ENCODE measurements at regions not wholly inside any gene's neighbourhood (a gene's known extent, or its start where the extent isn't known, plus 50 kb on each side); places are given as distances from the start of the nearest gene placed in this dataset.

DNA sequence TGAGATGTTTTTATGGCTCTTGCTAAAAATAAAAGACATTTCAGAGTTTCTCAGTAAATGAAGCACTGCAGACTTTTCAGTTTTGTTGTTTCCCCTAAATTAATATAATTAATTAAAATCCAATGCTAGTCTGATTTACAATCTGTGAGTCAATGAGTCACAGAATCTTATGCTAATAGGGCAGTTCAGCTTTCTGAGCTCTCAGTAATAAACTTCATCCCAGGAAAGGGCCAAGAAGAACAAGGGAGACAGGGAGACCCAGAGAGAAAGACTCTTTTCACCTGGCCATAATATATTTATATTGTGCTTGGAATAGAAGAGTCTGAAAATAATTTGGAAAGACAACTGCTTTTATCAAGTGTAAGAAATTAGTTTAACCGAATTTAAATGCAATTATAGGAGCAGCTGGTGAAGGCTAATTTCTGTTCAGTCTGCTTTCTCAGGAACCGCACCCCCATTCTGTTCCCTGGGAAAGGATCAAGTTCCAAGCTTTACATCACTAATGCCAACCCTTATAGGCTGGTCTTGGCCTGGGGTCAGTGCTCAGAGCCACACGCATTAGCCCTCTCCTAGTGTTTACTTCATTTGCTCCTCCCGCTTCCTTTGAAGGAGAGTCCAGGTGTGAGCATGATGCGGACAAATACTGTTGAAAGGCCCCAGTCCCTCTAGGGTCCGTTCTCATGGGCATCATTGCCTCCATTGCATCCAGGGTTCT lies 145.6 kb downstream of the ZBTB18 start:
- no peak overlapping the region for H3K4me3 ChIP-seq (ENCODE audit: insufficient read depth, low read depth, low read length)
- H3K36me3 ChIP-seq (replicated peaks; ENCODE audit: control insufficient read depth, insufficient read depth, low read length): no peaks in the 10 kb centered on the region
- no peak for DNase-seq
- no peaks in the 10 kb centered on the region for H3K27me3 ChIP-seq (ENCODE audit: control insufficient read depth, insufficient read depth, low read length)

DNA sequence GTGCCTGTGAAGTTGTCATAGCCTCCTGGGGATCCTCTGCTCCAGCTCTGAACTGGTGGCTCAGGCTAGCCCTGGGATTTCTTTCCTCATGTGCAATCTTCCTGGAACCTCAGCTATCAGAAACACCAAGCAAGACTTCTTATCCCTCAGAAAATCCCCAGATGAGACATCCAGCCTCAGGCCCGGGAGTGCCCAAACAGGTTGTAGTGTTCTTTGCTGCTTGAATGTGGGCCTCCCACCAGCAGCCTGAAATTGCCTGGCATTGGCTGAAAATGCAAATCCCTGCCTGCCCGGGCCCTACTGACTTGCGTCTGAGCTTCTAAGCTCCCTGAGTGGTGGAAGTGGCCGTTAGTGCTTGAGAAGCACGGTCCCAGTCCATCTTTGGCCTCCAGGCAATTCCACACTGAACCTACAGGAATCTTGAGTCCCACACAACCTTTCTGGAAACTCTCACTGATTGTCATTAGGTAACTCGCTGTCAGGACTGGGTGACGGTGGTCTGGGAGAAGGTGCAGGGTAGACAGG lies 146.8 kb downstream of the ZBTB18 start:
- Histone ChIP-seq H3K36me3 (replicated peaks; ENCODE audit: control insufficient read depth, insufficient read depth, low read length) (no peaks in the 10 kb centered on the region), H3K4me3 (ENCODE audit: insufficient read depth, low read depth, low read length) (no peak overlapping the region)

DNA sequence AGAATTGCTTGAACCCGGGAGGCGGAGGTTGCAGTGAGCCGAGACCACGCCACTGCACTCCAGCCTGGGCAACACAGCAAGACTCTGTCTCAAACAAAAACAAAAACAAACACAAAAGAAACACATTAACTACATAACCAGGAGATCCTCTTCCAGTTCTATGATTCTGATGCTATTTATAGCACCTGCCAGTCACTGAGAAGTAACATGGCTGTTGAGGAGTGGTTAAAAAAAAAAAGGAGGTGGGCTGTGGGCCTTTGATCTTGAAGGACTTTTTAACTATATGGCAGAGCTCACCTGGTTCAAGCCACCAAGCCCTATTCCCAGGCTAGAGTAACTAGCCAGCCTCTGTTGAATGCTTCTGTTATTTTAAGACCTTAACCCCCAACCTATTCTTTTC lies 148.8 kb downstream of the ZBTB18 start:
- Histone ChIP-seq H3K36me3 (replicated peaks; ENCODE audit: control insufficient read depth, insufficient read depth, low read length) (no peaks in the 10 kb centered on the region), H3K4me3 (ENCODE audit: insufficient read depth, low read depth, low read length) (no peak overlapping the region), H3K27me3 (ENCODE audit: control insufficient read depth, insufficient read depth, low read length) (no peaks in the 10 kb centered on the region; the same call in 1 of the 2 replicates)
- no peak for DNase-seq

More for the DNA sequence above, 146.8 kb downstream of the ZBTB18 start:
- no peak for DNase-seq
- H3K27me3 ChIP-seq (ENCODE audit: control insufficient read depth, insufficient read depth, low read length): no peaks in the 10 kb centered on the region; the same call in 1 of the 2 replicates

DNA sequence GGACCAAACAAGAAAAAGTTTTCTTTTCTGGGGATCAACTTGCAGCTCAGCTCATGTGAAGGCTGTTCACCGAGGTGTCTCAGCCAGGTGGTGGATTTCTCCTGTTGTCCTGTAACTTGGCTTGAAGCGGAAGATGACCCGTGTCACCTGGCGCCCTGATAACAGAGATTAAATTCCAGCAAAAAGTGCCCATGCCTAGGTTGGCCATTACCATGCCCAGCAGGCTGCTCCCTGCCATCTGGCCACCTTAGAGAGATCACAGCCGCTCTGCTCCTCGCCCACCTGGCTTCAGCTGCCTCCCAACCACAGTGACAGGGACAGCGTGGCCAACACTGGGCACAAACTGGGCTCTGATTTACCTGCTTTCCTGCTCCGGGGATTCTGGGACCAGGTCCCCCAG lies 149.5 kb downstream of the ZBTB18 start:
- no peak for DNase-seq
- no peak overlapping the region for H3K4me3 ChIP-seq (ENCODE audit: insufficient read depth, low read depth, low read length)

DNA sequence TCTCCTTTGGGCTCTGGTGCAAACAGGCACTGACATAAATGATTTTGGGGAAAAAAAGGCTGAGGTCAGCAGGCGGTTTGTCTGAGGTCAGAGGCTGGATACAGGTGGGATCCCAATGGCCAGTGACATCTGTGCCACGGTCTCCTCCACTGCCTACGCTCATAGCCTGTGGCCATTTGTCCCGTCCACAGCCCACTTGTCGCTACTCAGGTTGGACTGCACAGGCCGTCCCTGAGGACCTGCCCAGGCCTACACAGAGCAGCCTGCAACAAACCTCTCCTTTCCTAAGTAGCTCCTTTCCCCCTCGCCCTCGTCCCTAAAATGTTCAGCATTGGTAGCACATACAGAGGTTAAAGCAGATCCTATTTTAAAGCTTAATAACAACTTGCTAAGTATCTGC lies 150.7 kb downstream of the ZBTB18 start:
- no peaks in the 10 kb centered on the region; the same call in 1 of the 2 replicates for H3K27me3 ChIP-seq (ENCODE audit: control insufficient read depth, insufficient read depth, low read length)
- H3K36me3 ChIP-seq (replicated peaks; ENCODE audit: control insufficient read depth, insufficient read depth, low read length): no peaks in the 10 kb centered on the region
- DNase-seq: no peak
- H3K4me3 ChIP-seq (ENCODE audit: insufficient read depth, low read depth, low read length): no peak overlapping the region

More for the DNA sequence above, 149.5 kb downstream of the ZBTB18 start:
- Histone ChIP-seq H3K27me3 (ENCODE audit: control insufficient read depth, insufficient read depth, low read length) (no peaks in the 10 kb centered on the region; the same call in 1 of the 2 replicates), H3K36me3 (replicated peaks; ENCODE audit: control insufficient read depth, insufficient read depth, low read length) (no peaks in the 10 kb centered on the region)

DNA sequence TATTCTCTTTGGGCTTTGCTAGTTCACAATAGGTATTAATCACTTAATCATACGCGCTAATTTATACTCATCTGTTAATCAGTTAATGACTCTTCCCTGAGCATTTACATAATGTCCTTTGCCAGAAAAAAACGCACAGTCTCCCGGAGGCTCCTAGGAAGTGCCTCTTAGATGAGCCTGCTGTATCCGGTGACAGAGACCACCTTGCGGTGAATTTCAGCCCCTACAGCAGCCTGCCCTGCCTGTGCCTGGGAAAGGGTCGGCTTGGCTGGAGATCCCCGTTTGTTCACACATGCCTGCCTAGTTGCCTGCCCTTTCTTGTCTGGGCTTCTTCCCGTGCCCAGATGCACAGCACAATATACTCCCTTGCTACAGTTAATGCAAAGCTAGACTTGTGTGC lies 152.9 kb downstream of the ZBTB18 start:
- H3K27me3 ChIP-seq (ENCODE audit: control insufficient read depth, insufficient read depth, low read length): no peaks in the 10 kb centered on the region; the same call in 1 of the 2 replicates
- H3K4me3 ChIP-seq (ENCODE audit: insufficient read depth, low read depth, low read length): no peak overlapping the region
- H3K36me3 ChIP-seq (replicated peaks; ENCODE audit: control insufficient read depth, insufficient read depth, low read length): no peaks in the 10 kb centered on the region
- no peak for DNase-seq

DNA sequence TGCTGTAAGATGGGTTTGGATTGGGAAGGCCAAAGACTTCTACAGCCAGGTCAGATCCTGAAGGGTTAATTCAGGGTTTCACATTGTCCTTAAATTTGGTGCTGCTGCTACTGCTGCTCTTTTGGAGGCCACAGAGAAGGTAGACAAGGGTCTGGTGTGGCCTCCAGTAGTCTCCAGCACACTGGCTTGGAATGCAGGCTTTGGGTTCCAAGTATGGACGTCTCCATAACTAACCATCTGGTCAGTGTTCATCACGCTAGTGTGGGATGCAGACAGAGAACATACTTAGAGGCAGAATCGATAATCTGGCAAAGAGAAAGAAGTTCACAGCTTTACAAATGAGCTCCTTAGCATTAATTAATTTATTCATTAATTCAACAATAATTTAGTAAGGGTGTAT lies 154.1 kb downstream of the ZBTB18 start:
- no peaks in the 10 kb centered on the region; the same call in 1 of the 2 replicates for H3K27me3 ChIP-seq (ENCODE audit: control insufficient read depth, insufficient read depth, low read length)
- DNase-seq: no peak
- H3K36me3 ChIP-seq (replicated peaks; ENCODE audit: control insufficient read depth, insufficient read depth, low read length): no peaks in the 10 kb centered on the region
- no peak overlapping the region for H3K4me3 ChIP-seq (ENCODE audit: insufficient read depth, low read depth, low read length)

DNA sequence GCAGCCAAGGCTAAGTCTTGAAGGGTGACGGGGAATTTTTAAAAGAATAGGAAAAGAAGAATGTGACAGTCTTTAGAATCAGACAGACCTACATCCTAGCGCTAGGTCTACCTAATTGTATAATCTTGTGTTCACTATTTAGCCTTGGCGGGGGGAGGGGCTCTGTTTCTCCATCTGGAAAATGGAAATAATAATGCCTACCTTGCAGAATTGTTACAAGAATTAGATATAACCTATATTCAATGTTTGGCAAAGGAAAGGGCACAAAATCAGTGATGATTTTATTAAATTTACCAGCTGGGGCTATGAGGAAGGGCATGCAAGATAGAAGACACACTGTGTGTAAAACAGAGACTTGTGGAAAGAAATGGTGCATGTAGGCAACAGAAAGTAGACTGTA lies 154.8 kb downstream of the ZBTB18 start:
- Histone ChIP-seq H3K36me3 (replicated peaks; ENCODE audit: control insufficient read depth, insufficient read depth, low read length) (no peaks in the 10 kb centered on the region), H3K4me3 (ENCODE audit: insufficient read depth, low read depth, low read length) (no peak overlapping the region), H3K27me3 (ENCODE audit: control insufficient read depth, insufficient read depth, low read length) (no peaks in the 10 kb centered on the region; the same call in 1 of the 2 replicates)
- no peak for DNase-seq

DNA sequence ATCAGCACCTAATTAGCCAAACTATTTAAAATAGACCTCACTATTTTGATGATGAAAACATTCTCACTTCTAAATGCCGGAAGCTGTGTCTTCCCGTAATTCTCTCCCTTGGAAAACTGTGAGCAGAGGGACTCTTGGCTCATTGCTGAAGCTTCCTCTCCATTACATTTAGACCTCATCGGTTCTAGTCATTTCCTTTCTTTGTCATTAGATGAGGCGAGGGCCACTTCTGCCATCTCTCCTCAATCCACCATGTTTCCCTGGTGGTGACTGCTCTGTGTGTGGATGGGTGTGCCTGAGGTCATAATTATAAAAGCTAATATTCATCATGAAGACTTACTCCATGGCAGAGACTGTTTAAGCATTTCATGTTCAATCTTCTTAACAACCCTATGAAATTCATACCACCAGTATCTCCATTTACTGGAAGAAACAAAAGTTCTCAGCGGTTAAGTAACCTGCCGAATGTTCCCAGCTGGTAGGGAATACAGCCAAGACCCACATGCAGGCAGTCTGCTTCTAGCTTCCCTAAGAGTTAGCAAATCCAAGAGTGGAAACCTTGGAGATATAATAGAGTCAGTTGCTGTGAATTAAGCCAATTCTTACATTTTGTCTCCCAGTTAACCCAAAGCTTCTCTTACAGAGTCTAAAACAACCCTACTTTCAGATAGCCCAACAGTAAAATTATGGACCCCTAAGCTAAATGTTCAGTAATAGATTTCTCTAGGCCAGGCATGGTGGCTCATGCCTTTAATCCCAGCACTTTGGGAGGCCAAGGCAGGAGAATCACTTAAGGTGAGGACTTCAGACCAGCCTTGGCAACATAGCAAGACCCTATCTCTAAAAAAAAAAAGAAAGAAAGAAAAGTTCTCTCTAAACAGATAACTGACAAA lies 156.2 kb downstream of the ZBTB18 start:
- Histone ChIP-seq H3K4me3 (ENCODE audit: insufficient read depth, low read depth, low read length) (no peak overlapping the region), H3K36me3 (replicated peaks; ENCODE audit: control insufficient read depth, insufficient read depth, low read length) (no peaks in the 10 kb centered on the region), H3K27me3 (ENCODE audit: control insufficient read depth, insufficient read depth, low read length) (no peaks in the 10 kb centered on the region; the same call in 1 of the 2 replicates)
- DNase-seq: no peak

DNA sequence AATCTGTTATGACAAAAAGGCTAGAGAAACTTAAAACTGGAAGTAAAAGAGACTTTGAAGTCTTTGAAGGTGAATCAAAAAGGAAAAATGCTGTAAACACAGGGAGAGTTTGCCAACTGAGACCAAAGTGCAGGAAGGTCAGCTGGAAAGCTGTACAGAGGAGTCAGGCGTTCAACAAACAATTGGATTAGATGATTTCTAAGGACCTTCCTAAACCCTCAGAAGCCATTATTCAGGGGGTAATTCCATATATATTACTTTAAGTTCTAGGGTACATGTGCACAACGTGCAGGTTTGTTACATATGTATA lies 156.8 kb downstream of the ZBTB18 start:
- H3K27me3 ChIP-seq (ENCODE audit: control insufficient read depth, insufficient read depth, low read length): no peaks in the 10 kb centered on the region
- H3K4me3 ChIP-seq (ENCODE audit: insufficient read depth, low read depth, low read length): no peak overlapping the region
- DNase-seq: no peak

DNA sequence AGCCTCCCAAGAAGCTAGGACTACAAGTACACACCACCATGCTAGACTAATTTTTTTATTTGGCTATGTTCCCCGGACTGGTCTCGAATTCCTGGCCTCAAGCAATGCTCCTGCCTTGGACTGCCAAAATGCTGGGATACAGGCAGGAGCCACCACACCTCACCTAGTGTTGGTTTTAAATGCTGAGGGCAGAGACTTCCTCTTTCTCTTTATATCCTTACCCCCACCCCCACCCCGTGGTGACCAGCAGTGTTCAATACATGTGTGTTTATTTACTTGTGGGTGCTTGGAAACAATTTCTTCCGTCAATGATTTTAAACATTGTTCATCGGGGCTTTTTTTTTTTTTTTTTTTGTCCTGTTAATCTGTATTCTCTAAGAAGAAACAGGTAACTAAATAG lies 158.9 kb downstream of the ZBTB18 start:
- H3K27me3 ChIP-seq (ENCODE audit: control insufficient read depth, insufficient read depth, low read length): no peaks in the 10 kb centered on the region

More for the DNA sequence above, 156.8 kb downstream of the ZBTB18 start:
- H3K36me3 ChIP-seq (replicated peaks; ENCODE audit: control insufficient read depth, insufficient read depth, low read length): no peaks in the 10 kb centered on the region

DNA sequence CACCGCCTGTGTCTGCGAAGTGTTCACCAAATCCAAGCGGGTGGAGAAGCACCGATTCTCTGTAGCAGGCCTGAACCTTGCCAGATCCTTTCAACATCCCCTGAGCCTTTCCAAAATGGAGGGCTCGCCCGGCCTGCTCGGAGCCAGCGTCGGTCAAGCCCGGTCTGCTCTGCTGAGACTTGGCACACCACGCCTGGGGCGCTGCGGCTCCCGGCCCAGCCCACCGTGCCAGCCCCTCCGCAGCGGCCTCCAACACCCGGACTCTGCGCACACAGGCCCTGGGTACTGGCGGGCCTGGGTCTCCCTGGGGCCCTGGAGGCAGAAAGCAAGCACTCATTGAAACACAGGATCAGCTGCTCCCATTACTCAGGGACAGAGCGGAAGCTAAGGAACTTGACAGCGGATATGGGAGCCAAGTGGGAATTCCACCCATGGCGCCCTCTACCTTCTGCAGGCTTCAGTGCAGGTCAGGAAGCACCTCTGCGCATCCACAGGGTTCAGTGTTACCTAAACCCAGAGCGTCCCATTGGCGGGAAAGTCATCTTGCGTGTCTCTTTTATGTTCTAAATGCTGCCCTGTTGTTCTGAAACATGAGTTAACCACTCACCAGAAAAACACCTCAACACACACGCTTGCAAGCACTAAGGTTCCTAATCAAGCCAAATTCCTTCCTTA lies 159.9 kb downstream of the ZBTB18 start:
- Histone ChIP-seq H3K27me3 (ENCODE audit: control insufficient read depth, insufficient read depth, low read length) (no peaks in the 10 kb centered on the region), H3K36me3 (replicated peaks; ENCODE audit: control insufficient read depth, insufficient read depth, low read length) (no peaks in the 10 kb centered on the region), H3K4me3 (ENCODE audit: insufficient read depth, low read depth, low read length) (no peak overlapping the region)
- DNase-seq: peak; percentile 90

More for the DNA sequence above, 158.9 kb downstream of the ZBTB18 start:
- H3K36me3 ChIP-seq (replicated peaks; ENCODE audit: control insufficient read depth, insufficient read depth, low read length): no peaks in the 10 kb centered on the region
- DNase-seq: no peak
- no peak overlapping the region for H3K4me3 ChIP-seq (ENCODE audit: insufficient read depth, low read depth, low read length)

DNA sequence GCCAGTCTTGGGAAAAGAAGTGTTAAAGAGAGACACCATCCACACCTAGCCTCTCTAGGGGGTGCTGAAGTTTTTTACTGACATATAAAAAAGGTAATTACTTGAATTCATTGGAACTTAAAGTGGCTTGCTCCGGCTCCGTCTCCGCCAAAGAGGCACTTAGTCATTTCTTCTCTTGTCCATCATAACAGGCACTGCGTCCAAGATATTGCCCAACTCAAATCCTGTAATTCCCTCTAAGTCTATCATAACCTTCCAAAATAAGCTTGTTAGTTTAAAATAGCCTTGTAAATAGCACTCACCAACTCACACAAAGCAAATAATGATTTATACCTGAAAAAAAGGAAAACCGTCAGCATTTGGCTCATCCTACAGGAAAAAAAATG lies 160.5 kb downstream of the ZBTB18 start:
- Histone ChIP-seq H3K27me3 (ENCODE audit: control insufficient read depth, insufficient read depth, low read length) (no peaks in the 10 kb centered on the region), H3K4me3 (ENCODE audit: insufficient read depth, low read depth, low read length) (no peak overlapping the region), H3K36me3 (replicated peaks; ENCODE audit: control insufficient read depth, insufficient read depth, low read length) (no peaks in the 10 kb centered on the region)
- DNase-seq: no peak

DNA sequence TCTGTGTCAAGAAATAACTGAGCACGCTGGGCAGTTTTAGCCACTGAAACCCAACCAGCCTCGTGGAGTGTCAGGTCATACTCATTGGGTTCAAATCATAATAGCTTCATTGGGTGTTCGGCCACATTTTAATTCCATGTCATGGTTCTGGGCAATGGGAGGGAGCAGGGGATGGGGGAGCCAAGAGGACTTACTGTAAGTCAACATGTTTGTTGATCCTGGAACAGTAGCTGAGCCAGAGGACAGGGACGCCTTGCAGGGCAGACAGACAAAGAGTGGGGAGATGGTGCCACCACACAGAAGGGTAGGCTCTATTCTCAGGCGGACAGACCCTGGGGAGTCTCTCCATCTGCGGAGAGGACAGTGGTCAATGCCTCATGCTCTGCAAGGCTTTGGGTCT lies 161.1 kb downstream of the ZBTB18 start:
- H3K4me3 ChIP-seq (ENCODE audit: insufficient read depth, low read depth, low read length): no peak overlapping the region
- no peak for DNase-seq

More for the DNA sequence above, 161.1 kb downstream of the ZBTB18 start:
- Histone ChIP-seq H3K36me3 (replicated peaks; ENCODE audit: control insufficient read depth, insufficient read depth, low read length) (no peaks in the 10 kb centered on the region), H3K27me3 (ENCODE audit: control insufficient read depth, insufficient read depth, low read length) (no peaks in the 10 kb centered on the region)
